PC-9 (cell line): ENCODE measurements at regions not wholly inside any gene's neighbourhood (a gene's known extent, or its start where the extent isn't known, plus 50 kb on each side); places are given as distances from the start of the nearest gene placed in this dataset.

Experiments
- EZH2 ChIP-seq: fragments of 200-600 bp; sonication (generic); IDR thresholded peaks from 2 replicates; pipeline ENCODE4 v1.8.0; 2017; ENCODE audit warnings: antibody characterized with exemption, low read depth
- TF ChIP-seq, protein P1 (sequence below): fragments of 200-600 bp; sonication (generic); conservative IDR thresholded peaks from 2 replicates; pipeline ENCODE4 v1.6.1; 2017; ENCODE audit warnings: mixed run types, antibody characterized with exemption, mild to moderate bottlenecking, moderate library complexity

DNA sequence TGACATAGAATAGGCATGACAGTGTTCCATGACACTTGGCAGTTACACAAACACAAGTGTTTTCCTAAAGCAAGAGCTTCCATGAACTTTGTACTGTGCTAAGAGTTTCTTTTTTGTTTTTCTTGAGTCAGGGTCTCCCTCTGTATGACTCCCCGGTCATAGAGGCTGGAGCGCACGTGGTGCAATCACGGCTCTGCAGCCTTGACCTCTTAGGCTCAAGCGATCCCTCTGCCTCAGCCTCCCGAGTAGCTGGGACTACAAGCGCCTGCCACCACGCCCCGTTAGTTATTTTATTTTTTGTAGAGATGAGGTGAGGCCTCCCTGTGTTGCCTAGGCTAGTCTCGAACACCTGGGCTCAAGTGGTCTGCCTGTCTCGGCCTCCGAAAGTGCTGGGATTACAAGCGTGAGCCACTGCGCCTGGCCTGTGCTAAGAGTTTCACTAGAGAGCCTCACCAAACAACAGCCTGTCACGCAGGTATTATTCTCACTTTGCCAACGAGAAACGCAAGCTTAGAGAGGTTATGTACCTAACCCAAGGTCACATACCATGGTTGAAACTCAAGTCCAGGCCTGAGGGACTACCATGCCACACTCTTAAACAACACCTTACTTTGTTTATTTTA is 355.9 kb downstream of the KLF12 start:
- TF ChIP-seq, protein P1, sequence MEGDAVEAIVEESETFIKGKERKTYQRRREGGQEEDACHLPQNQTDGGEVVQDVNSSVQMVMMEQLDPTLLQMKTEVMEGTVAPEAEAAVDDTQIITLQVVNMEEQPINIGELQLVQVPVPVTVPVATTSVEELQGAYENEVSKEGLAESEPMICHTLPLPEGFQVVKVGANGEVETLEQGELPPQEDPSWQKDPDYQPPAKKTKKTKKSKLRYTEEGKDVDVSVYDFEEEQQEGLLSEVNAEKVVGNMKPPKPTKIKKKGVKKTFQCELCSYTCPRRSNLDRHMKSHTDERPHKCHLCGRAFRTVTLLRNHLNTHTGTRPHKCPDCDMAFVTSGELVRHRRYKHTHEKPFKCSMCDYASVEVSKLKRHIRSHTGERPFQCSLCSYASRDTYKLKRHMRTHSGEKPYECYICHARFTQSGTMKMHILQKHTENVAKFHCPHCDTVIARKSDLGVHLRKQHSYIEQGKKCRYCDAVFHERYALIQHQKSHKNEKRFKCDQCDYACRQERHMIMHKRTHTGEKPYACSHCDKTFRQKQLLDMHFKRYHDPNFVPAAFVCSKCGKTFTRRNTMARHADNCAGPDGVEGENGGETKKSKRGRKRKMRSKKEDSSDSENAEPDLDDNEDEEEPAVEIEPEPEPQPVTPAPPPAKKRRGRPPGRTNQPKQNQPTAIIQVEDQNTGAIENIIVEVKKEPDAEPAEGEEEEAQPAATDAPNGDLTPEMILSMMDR: no peak
- no peak for TF ChIP-seq EZH2
